Bronchial epithelial cell (primary cell): ENCODE measurements at regions not wholly inside any gene's neighbourhood (a gene's known extent, or its start where the extent isn't known, plus 50 kb on each side); places are given as distances from the start of the nearest gene placed in this dataset.

Experiments used
- DNase-seq: peaks from one replicate; pipeline ENCODE4 v3.0.0-alpha.2; 2010; ENCODE audit warnings: low read depth
- FAIRE-seq: peaks from 2 replicates; lab custom pipeline; 2011; peaks lifted over from hg19 to GRCh38; lab: Jason Lieb, UNC
- H3K27me3 ChIP-seq: 2 replicates; pipeline ENCODE4 v1.5.1; 2011; ENCODE audit warnings: low read length; ENCODE audit not compliant: control insufficient read depth, insufficient read depth
- H3K36me3 ChIP-seq: 2 replicates; pipeline ENCODE4 v1.5.1; 2011; ENCODE audit warnings: low read length; ENCODE audit not compliant: control insufficient read depth, insufficient read depth
- H3K4me3 ChIP-seq: 2 replicates; pipeline ENCODE4 v1.5.1; 2011; ENCODE audit warnings: mild to moderate bottlenecking, low read depth, low read length, control low read depth
- TF ChIP-seq, protein P1 (sequence below): IDR thresholded peaks from 2 replicates; pipeline ENCODE4 v1.5.1; 2011; ENCODE audit warnings: mild to moderate bottlenecking, moderate library complexity, low read length, control low read depth, inconsistent platforms; ENCODE audit not compliant: insufficient read depth, severe bottlenecking

DNA sequence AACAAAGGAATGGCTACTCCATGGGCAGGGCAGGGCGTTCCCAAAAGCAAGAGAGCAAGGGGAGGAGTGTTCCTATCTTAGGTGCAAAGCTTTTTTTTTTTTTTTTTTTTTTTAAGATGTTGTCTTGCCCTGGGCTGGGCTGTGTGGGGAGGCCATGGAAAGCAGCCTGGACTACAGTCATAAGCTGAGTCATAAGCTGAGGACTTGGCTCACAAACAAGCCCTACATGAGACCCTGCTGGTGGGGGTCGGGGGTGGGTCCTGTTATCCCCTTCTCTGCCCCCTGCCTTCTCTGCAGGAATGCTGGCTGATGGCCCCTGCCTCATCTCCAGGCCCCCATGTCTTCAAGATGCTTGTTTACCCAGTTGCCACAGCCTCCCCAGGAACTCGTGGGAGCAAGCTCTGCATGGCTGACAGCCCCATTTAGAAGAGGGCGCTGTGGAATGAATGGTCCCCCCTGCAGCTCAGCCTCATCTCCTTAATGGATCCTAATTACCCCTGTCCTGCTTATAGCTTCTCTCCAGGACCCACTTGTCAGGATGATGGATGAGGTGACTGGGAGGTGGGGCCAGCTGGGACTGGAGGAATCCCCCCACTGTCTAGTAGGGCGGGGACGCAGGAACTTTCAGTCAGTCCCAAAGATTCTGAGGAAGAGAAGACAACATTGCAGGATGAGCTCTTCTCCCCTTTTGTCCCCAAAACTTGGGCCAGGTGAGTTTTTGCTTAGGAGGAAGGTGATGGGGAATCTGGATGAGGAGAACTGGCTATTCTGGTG is 340.8 kb upstream of the PODXL start:
- FAIRE-seq, result no peak
- DNase-seq, result peak; percentile 50
- TF ChIP-seq, protein P1, sequence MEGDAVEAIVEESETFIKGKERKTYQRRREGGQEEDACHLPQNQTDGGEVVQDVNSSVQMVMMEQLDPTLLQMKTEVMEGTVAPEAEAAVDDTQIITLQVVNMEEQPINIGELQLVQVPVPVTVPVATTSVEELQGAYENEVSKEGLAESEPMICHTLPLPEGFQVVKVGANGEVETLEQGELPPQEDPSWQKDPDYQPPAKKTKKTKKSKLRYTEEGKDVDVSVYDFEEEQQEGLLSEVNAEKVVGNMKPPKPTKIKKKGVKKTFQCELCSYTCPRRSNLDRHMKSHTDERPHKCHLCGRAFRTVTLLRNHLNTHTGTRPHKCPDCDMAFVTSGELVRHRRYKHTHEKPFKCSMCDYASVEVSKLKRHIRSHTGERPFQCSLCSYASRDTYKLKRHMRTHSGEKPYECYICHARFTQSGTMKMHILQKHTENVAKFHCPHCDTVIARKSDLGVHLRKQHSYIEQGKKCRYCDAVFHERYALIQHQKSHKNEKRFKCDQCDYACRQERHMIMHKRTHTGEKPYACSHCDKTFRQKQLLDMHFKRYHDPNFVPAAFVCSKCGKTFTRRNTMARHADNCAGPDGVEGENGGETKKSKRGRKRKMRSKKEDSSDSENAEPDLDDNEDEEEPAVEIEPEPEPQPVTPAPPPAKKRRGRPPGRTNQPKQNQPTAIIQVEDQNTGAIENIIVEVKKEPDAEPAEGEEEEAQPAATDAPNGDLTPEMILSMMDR, result no peak
- no peaks in the 10 kb centered on the region for H3K36me3 ChIP-seq
- H3K27me3 ChIP-seq, result no peaks in the 10 kb centered on the region
- no peak overlapping the region for H3K4me3 ChIP-seq

- FAIRE-seq, result no peak
Measured at GRCh38 chr7:131896165-131896863, 339.9 kb upstream of the PODXL start.

DNA sequence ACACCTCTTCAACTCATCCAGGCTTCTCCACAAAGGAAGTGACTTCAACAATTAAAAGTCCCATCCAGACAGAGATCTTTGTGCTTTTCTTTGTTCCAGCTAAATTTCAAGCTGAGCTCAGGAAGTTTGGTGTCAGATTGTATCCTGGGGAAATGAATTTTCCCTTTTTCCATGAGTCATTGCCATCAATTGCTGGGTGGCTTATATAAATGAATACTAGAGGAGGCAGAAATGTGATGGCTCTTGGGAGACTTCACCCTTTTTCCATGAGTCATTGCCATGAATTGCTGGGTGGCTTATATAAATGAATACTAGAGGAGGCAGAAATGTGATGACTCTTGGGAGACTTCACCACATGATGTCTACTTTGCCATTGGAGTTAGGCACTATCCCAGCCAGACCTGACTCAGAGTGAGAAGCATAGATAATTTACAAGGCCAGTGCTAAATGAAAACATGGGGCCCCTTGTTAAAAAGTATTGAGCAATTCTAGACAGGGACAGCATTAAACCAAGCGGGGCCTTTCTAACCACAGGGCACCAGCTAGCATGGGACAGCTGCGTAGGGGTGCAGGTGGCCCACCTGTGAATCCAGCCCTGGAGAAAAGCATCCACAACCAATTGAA is 339.2 kb upstream of the PODXL start:
- peak; percentile 82 for DNase-seq
- Histone ChIP-seq H3K36me3 (no peaks in the 10 kb centered on the region), H3K4me3 (no peak overlapping the region), H3K27me3 (no peaks in the 10 kb centered on the region)
- TF ChIP-seq, protein P1, result no peak
- peak; percentile 40 for FAIRE-seq

More at GRCh38 chr7:131896165-131896863, 339.9 kb upstream of the PODXL start:
- no peaks in the 10 kb centered on the region for H3K36me3 ChIP-seq
- no peak overlapping the region for H3K4me3 ChIP-seq
- no peaks in the 10 kb centered on the region for H3K27me3 ChIP-seq
- TF ChIP-seq, protein P1, result no peak
- no peak for DNase-seq

DNA sequence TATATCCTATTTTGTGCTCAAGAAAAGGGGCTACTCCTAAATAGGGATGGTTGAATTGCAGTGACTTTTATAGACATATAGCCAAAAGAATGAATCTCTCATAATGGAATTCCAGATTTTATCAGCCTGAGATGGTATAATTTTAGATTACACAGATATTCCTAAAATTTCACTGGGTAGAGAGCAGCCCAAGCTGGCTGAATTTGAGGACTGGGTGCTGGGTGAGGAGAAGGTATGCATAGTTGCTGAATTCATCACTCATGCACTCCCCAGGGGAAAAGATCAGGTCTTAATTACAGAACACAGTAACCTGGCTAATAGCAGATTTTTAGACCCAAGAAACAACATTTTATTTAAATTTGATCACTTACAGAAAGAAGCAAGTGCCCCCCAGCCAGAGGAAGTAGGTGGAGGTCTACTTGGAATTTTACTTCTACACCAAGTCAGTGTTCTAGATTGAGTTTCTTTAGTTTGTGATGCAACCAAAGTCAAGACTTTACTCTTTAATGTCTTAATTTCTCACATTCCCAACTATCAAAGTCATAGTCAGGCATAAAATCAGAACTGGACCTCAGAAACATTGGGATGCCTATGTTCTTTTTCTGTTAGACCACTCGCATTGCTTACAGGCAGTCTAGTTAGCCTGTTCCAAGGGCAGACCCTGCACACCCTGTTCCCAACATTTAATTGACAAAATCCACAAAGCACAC is 337.4 kb upstream of the PODXL start:
- Histone ChIP-seq H3K27me3 (no peaks in the 10 kb centered on the region), H3K36me3 (no peaks in the 10 kb centered on the region), H3K4me3 (no peak overlapping the region)
- FAIRE-seq, result no peak
- DNase-seq, result no peak
- TF ChIP-seq, protein P1, result no peak

- no peaks in the 10 kb centered on the region for H3K27me3 ChIP-seq
- FAIRE-seq, result no peak
Measured at GRCh38 chr7:131890176-131890575, 333.7 kb upstream of the PODXL start.

More at GRCh38 chr7:131890176-131890575, 333.7 kb upstream of the PODXL start:
- DNase-seq, result no peak
- TF ChIP-seq, protein P1, result no peak
- H3K36me3 ChIP-seq, result no peaks in the 10 kb centered on the region
- H3K4me3 ChIP-seq, result no peak overlapping the region
